22Rv1 (cell line): ENCODE measurements at regions not wholly inside any gene's neighbourhood (a gene's known extent, or its start where the extent isn't known, plus 50 kb on each side); places are given as distances from the start of the nearest gene placed in this dataset.

Source experiments
- H3K27ac ChIP-seq: fragments of 450-650 bp; 2 replicates; pipeline ENCODE4 v1.5.1; 2017
- ZFX ChIP-seq: fragments of 450-650 bp; IDR thresholded peaks from 2 replicates; pipeline ENCODE4 v1.6.1; 2017; ENCODE audit warnings: antibody characterized with exemption, borderline replicate concordance
- TF ChIP-seq, protein P1 (sequence below): fragments of 450-650 bp; IDR thresholded peaks from 2 replicates; pipeline ENCODE4 v1.5.1; 2017; ENCODE audit warnings: mild to moderate bottlenecking

DNA sequence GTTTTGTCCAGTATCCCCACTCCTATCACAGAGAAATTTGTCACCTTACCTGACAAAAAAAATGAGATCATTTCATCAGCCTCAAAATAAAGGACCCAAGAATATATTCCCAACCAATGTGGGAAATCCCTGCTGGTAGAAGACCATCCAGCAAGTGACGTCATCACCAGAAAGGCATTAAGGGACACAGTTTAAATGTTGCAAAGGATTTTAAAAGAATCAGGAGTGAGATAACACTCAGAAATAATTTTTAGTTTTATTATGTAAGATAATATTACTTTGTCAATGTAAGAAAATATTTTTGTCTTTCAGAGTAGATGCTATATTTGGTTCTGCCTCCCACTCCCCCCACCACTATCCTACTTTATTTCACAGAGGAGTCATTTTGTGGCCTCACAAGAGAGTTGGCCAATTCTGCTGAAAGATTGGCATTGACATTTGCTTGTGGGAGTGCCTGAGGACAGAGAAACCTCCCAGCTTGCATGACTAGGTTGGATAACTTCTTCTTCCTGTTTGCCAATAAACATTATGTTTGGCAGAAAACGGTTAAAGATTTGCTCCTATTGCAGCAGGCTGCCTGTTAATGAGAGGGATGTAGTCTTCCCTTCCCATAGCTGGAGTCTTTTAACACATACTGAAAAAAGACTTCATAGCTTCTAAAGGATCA lies 288.6 kb upstream of the DAB2 start:
- TF ChIP-seq, protein P1, sequence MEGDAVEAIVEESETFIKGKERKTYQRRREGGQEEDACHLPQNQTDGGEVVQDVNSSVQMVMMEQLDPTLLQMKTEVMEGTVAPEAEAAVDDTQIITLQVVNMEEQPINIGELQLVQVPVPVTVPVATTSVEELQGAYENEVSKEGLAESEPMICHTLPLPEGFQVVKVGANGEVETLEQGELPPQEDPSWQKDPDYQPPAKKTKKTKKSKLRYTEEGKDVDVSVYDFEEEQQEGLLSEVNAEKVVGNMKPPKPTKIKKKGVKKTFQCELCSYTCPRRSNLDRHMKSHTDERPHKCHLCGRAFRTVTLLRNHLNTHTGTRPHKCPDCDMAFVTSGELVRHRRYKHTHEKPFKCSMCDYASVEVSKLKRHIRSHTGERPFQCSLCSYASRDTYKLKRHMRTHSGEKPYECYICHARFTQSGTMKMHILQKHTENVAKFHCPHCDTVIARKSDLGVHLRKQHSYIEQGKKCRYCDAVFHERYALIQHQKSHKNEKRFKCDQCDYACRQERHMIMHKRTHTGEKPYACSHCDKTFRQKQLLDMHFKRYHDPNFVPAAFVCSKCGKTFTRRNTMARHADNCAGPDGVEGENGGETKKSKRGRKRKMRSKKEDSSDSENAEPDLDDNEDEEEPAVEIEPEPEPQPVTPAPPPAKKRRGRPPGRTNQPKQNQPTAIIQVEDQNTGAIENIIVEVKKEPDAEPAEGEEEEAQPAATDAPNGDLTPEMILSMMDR = no peak
- no peak for TF ChIP-seq ZFX
- H3K27ac ChIP-seq = peak overlapping the region; percentile 87

DNA sequence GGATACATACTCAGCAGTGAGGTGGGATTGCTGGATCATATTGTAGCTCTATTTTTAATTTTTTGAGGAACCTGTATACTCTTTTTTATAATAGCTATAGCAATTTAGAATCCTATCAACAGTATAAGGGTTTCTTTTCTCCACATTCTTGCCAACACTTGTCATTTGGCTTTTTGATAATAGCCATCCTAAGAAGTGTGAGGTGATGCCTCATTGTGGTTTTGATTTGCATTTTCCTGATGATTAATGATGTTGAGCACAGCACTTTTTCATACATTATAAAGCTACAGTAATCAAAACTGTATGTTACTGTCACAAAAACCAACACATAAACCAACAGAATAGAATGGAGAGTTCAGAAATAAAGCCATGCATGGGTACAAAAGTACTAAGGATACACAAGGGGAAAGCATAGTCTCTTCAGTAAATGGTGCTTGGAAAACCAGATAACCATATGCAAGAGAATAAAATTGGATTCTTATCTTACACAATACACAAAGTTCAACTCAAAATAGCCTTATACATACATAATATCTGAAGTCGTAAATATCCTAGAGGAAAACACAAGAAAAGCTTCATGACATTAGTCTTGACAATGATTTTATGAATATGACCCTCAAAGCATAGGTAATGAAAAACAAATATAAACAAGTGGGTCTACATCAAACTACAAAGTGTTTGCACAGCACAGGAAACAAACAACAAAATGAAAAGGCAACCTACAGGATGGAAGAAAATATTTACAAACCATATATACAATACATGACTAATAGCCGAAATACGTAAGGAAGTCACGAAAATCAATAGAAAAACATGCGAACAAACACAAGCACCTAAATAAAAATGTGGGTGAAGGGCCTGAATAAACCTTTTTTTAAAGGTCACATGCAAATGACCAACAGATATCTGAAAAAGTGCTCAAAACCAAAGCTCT lies 287.8 kb upstream of the DAB2 start:
- TF ChIP-seq, protein P1 = no peak
- TF ChIP-seq ZFX = no peak
- peak overlapping the region; percentile 87 for H3K27ac ChIP-seq

DNA sequence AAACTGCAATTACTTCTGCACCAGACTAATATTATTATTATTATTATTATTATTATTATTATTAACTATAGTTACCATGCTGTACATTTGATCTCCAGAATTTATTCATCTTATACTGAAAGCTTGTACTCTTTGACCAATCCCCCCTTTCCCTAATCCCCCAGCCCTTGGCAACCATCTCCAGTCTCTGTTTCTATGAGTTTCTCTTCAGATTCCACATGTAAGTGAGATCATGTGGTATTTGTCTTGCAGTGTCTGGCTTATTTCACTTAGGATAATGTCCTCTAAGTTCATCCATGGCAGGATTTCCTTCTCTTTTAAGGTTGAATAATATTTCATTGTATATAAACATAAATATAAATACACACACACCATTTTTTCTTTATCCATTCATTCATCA lies 287.0 kb upstream of the DAB2 start:
- peak overlapping the region; percentile 87 for H3K27ac ChIP-seq

DNA sequence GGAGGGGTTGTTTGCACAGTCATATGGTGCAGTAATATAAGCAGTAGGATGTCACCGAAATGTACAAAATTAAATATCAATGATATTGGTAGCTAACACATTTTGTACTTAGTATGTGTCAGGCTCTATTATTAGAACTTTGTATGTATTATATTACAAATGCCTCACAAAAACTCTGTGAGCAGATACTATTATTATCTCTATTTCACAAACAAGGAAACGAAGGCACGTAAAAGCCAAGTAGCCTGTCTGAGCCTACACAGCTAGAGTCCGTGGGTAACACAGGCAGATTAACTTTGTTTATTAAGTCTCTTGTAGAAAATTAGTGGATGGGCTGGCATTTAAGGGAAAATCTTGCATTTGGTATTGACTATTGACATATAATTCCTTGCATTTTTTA lies 284.3 kb upstream of the DAB2 start:
- TF ChIP-seq ZFX = no peak
- TF ChIP-seq, protein P1 = no peak

More for the DNA sequence above, 287.0 kb upstream of the DAB2 start:
- TF ChIP-seq ZFX = no peak
- TF ChIP-seq, protein P1 = no peak

DNA sequence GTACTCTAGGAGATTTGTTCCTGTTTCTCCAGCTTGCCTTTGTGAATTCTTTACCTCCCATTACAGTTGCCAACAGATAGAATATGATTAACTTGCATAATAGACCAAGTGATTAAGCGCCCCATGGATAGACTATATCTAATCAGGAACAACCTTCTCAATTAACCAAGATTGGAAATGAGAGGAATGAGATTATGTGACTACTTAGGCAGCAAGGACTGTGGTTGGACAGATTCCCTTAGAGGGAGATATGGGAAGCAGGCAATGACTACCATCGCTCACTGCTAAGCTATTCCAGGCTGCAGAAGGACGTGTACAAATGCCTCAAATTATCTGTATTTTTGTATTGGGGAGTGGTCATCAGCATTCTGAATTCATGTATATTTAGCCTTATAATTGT lies 278.1 kb upstream of the DAB2 start:
- no peak overlapping the region for H3K27ac ChIP-seq
- TF ChIP-seq, protein P1 = no peak
- no peak for TF ChIP-seq ZFX

More for the DNA sequence above, 284.3 kb upstream of the DAB2 start:
- no peak overlapping the region for H3K27ac ChIP-seq

DNA sequence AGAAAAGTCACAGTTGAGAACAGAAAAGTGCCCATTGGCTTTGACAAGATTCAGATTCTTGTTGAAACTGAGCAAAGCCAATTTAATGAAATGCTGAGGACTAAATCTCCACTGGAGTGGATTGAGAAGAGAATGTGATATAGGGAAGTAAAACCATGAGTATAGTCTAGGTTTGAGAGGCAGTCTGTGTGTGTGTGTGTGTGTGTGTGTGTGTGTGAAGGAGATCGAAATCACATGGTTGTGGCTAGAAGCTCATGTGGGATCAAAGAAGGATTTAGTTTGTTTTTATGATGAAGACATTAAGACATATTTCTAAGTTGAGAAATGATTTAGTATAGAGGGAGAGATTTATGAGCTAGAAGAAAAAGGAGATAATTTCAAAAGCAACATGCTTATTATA lies 275.7 kb upstream of the DAB2 start:
- TF ChIP-seq, protein P1 = no peak
- TF ChIP-seq ZFX = no peak
- no peak overlapping the region for H3K27ac ChIP-seq
